TTC549 (cell line): ENCODE measurements at regions not wholly inside any gene's neighbourhood (a gene's known extent, or its start where the extent isn't known, plus 50 kb on each side); places are given as distances from the start of the nearest gene placed in this dataset.
"Not testable (repeated sequence)": the region's sequence is repeated elsewhere in the genome, so short reads cannot be mapped to it uniquely, and the experiment has no call there.

Experiments used
- FAIRE-seq: peaks from 2 replicates; lab custom pipeline; 2012; peaks lifted over from hg19 to GRCh38; lab: Jason Lieb, UNC

DNA sequence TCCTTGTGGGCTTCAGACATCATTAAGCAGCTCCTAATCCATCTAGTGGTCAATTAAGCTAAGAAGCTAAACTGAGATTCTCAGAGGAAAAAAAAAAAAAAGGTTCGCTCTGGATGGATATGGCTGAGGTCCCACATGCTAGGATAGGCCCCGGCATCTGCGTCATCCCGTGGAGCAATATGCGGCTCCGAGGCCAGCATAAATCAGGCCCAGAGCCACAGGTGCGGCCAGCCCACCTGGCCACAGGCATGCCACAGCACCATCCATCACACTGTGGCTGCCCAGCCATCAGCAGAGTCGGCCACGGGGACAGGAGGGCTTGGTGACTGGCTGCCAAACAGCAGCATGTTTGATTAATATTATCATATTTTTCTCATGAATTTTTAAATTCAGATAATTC, 106.9 kb upstream of the TIAM1 start:
- FAIRE-seq = no peak

GRCh38 chr21:31449921-31450535, 106.0 kb upstream of the TIAM1 start:
- no peak for FAIRE-seq

- FAIRE-seq = no peak
Measured at GRCh38 chr21:31448496-31448895, 104.4 kb upstream of the TIAM1 start.

DNA sequence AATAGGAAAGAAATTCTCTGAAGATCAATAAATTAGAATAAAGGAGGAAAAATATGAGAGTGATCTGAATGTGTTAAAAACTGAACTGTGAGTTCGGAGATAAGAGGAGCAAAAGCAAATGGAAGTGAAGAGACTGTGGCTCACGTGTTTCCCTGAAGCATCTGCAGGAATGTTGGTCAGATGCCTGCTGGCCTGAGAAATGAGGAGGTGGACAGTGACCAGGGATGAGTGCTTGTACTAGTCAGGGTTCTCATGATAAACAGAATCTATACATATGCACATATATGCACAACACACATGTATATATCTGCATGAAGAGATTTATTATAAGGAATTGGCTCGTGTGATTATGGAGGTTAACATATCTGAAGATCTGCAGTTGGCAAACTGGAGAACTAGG, 103.4 kb upstream of the TIAM1 start:
- no peak for FAIRE-seq

GRCh38 chr21:31446226-31446855, 102.3 kb upstream of the TIAM1 start:
- FAIRE-seq = no peak

DNA sequence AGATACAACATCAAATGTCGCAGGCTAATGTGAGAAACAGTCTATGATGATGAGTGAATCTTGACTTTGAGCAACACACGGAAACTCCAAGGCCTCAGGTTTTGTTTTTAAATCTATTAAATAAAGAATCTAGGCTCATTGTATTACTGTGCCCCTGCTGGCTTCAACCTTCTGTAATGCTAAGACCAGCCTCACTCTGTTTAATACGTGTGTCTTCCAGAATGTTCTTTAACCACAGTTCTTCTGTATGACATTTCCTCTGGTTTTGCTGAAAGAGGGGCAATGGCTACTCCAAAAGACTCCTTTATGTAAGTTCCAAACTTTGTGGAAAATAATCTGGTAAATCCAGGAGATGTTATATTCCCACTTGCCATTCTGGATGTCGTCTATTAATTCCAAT, 101.1 kb upstream of the TIAM1 start:
- FAIRE-seq = no peak

DNA sequence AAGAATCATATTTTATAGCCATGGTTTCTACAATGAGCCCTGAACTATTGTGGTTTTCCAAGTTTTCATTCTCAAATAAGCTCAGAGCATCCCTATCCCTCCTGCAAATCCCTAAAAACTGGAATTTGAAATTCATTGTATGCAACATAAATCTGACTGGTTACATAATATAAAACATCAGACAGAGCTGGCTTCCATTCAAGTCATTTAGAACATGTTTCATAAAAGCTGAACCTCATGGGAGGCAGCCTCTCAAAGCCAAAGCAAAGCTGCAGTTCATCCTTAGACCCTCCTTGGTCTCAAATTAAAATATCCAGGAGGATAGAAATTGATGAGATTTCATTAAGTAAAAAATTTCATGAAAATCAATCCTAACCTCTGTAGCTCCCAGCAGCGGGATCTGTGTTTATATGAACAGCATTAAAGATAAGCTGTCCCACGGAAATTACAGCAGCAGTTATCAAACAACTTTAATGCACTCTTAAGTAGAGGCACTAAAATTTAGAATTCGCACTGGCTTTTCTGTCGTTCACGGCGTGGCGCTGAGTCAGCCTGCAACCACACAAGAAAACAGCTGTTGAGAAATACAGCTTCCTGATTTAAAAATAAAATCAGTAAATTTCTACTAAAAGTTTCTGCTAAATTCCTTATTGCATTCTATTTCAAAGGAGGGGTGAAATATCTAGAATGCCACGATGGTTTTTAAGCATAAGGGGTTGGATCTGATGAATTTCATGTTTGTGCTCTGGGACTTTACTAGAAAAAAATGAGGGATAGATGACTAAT, 99.9 kb upstream of the TIAM1 start:
- no peak for FAIRE-seq

DNA sequence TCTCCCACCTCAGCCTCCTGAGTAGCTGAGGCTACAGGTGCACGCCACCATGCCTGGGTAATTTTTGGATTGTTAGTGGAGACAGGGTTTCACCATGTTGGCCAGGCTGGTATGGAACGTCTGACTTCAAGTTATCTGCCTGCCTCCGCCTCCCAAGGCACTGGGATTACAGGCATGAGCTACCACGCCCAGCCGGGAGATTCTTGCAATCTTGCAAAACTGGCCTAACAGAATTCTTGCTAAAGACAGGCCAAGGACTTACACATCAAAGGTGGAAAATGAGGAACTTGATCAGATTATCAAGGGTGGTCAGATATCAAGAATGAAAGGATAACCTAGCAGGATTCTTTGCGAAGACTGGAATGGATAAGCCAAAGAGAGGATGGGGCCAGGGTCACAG, 98.3 kb upstream of the TIAM1 start:
- no peak for FAIRE-seq

- FAIRE-seq = no peak
Measured at GRCh38 chr21:31429506-31429905, 85.4 kb upstream of the TIAM1 start.

DNA sequence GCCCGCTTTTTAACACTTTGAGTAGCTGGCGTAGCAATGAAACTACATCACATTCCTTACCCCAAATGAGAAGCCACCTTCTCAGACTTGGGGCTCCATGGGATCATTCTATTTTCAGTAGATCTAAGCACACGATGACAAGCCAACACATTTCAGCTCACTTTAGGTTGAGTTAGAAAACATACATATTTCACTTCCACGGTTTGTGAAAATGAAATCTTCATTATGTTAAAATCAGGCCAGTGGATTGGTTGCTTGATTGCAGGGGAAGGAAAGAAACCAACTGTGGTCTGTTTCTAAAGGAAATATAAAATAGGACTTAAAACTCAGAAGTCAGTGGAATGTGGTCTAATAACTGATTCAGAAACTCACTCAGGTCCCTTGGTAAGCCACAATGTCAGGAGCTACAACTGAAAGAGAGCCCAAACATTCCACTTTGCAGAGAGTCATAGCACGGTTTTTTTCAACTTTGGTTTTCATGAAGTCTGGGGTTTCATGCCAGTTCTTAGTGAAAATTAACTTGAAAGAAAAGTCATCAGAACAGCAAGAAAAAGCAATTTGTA, 82.3 kb upstream of the TIAM1 start:
- no peak for FAIRE-seq

- no peak for FAIRE-seq
Measured at GRCh38 chr21:31425138-31425537, 81.1 kb upstream of the TIAM1 start.

DNA sequence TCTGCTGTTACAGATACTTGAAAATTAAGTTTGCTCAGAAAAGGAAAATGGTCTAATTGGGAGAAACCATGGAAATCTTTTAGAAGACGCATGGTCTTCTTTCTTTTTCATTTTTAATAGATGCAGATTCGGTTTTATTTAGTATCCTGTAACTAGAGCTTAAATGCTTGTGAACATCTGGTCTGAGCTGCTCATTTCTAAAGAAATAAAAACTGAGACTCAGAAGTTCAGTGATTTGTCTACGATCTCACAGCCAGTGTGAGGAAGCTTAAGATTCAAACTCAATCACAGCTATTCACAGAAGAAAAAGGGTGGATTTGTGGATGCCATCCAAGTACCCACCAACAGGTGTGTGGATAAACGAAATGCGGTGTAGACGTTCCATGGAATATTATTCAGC, 80.0 kb upstream of the TIAM1 start:
- no peak for FAIRE-seq

DNA sequence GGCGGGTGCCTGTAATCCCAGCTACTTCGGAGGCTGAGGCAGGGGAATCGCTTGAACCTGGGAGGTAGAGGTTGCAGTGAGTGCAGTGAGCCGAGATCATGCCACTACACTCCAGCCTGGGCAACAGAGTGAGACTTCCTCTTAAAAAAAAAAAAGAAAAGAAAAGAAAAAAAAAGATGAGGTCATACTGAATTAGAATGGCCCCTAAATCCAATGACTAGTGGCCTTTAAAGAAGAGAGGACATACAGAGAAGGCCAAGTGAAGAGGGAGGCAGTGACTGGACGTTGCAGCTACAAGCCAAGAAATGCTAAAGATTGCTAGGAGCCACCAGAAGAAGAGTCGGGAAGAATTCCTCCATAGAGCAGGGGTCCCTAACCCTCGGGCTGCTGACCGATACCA, 76.9 kb upstream of the TIAM1 start:
- no peak for FAIRE-seq

GRCh38 chr21:31420354-31420753, 76.3 kb upstream of the TIAM1 start:
- FAIRE-seq = no peak

DNA sequence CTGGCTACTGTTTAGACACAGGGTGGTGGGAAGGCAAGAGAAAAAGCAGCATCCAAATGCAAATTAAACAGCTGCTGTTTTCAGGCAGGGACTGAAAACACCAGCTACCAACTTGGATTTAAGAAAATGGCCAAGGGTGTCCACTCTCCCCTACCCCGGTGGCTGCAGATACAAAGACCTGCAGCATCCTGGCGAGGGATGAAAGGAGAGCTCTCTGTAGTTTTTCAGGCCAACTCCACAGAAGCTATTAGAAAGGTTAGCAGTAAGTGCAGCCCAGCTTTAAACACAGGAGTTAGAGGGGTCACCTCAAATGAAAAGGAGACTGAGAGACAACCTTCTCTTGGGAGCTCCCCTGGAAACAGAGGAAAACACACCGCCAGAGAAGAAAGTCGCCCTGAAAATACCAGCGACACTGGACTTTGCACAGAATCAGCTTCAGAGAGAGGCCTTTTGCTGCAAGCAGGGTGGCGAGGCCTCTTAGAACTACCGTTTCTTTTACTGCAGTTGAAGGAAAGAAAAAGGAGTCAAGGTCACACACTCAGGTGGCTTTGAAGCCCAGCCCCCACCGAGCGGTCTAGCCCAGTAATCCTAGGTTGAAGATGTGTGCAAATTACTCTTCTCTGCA, 74.4 kb upstream of the TIAM1 start:
- FAIRE-seq = no peak

DNA sequence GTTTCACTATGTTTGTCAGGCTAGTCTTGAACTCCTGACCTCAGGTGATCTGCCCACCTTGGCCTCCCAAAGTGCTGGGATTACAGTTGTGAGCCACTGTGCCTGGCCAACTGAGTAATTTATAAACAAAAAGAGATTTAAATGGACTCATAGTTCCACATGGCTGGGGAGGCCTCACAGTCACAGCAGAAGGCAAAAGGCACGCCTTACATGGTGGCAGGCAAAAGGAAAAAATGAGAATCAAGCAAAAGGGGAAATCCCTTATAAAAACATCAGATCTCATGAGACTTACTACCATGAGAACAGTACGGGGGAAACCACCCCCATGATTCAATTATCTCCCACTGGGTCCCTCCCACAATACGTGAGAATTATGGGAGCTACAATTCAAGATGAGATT, 73.2 kb upstream of the TIAM1 start:
- not testable (repeated sequence) for FAIRE-seq

- FAIRE-seq = no peak
Measured at GRCh38 chr21:31416465-31416864, 72.4 kb upstream of the TIAM1 start.

DNA sequence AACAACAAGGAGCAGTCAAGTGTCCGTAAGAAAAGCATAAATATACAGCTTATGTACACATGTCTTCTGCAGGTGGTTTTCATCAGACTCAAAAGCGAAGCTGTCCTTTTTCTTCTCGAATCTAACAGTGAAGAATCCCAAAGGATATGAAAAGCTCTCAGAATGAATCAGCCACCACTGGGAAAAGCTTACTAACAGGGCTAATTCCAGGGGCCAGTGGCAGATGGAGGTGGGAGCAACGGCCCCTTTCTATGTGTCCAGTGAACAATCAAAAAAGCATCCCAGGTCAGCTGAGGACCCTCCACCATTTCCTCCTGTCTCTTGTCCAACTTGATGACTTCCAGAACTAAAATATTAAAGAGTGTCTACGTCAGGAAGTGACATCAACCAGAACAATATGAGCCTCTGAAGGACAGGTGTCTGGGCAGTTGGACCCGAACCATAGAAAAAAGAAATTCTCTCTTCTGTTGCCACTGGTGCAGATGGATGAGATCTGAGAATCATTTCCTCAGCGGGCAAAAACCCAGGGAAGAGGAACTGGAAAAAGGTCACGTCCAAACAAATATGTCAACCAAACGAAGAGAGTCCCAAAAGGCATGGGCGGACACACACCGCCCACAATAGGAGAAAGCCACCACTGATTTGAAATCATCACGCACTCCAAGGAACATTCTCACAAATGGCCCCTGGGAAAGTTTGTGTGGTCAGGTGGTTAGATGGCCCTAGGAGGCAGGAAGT, 70.4 kb upstream of the TIAM1 start:
- FAIRE-seq = no peak

DNA sequence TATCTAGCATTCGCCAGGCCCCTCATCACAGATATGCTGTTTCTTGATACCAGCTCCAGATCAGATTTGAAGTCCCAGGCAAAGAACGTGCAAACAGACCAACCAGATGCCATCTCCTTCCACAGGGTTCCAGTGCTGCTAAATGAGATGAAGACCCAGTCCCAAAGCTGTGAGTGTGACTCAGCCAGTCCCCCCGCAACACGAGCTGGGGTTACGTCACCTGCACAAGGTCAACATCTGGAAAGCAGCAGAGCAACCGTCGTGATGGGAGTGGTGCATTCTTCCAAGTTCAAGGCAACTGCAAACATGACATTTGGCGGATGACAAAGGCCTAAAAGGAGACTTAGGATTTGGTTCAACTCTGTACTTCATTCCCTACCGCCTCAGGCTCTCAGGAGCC, 69.6 kb upstream of the TIAM1 start:
- no peak for FAIRE-seq

GRCh38 chr21:31410499-31411131, 66.6 kb upstream of the TIAM1 start:
- no peak for FAIRE-seq

DNA sequence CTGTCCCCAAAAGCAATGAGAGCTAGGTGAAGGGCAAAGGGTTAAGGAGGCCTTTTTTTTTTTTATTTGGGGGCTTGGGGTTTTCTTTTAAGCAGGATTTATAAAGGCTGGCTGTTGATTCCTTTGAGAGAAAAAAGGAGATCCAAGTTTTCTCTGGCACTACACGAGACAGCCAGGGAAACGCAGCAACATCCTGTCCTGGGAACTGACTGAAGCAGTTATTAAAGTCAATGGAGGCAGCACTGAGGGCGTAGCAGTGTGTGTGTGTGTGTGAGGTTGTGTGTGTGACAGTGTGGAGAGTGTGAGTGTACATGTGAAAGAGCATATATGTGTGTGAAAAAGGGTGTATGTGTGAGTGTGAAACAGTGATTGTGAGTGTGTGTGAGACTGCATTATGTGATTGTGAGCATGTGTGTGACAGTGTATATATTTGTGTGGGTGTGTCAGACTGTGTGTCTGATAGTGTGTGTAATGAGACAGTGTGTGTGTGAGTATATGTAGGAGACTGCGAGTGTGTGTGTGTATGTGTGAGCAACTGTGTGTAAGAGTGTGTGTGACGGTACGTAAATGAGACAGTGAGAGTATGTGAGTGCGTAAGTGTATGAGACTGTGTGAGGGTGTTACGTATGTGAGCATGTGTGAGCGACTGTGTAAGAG, 65.9 kb upstream of the TIAM1 start:
- FAIRE-seq = no peak
